ENCODE measurements at regions not wholly inside any gene's neighbourhood (a gene's known extent, or its start where the extent isn't known, plus 50 kb on each side); places are given as distances from the start of the nearest gene placed in this dataset.

- H3K27ac ChIP-seq = no peak overlapping the region
- DNase-seq = no peak
- no peaks in the 10 kb centered on the region for H3K9me3 ChIP-seq (ENCODE audit: severe bottlenecking)
- no peaks in the 10 kb centered on the region for H3K27me3 ChIP-seq (ENCODE audit: insufficient read depth, low read depth, severe bottlenecking)
- H3K4me3 ChIP-seq (ENCODE audit: low read depth, low read length) = no peak overlapping the region
- TF ChIP-seq CTCF (IDR thresholded peaks at IDR 0.05; ENCODE audit: low read depth, low read length) = no peak
- H3K36me3 ChIP-seq = no peaks in the 10 kb centered on the region
Measured at GRCh38 chr6:149198265-149198664, 119.2 kb upstream of the TAB2 start.

GRCh38 chr6:149200282-149200945, 117.1 kb upstream of the TAB2 start:
- H3K27me3 ChIP-seq (ENCODE audit: insufficient read depth, low read depth, severe bottlenecking) = no peaks in the 10 kb centered on the region
- DNase-seq = no peak
- H3K9me3 ChIP-seq (ENCODE audit: severe bottlenecking) = no peaks in the 10 kb centered on the region
- no peaks in the 10 kb centered on the region for H3K36me3 ChIP-seq
- H3K4me3 ChIP-seq (ENCODE audit: low read depth, low read length) = no peak overlapping the region
- no peak for TF ChIP-seq CTCF (IDR thresholded peaks at IDR 0.05; ENCODE audit: low read depth, low read length)
- no peak overlapping the region for H3K27ac ChIP-seq

- no peak overlapping the region for H3K4me3 ChIP-seq (ENCODE audit: low read depth, low read length)
- no peaks in the 10 kb centered on the region for H3K36me3 ChIP-seq
- TF ChIP-seq CTCF (IDR thresholded peaks at IDR 0.05; ENCODE audit: low read depth, low read length) = no peak
- no peaks in the 10 kb centered on the region for H3K27me3 ChIP-seq (ENCODE audit: insufficient read depth, low read depth, severe bottlenecking)
- DNase-seq = no peak
- no peaks in the 10 kb centered on the region for H3K9me3 ChIP-seq (ENCODE audit: severe bottlenecking)
- H3K27ac ChIP-seq = no peak overlapping the region
Measured at GRCh38 chr6:149201068-149201655, 116.3 kb upstream of the TAB2 start.

- Histone ChIP-seq H3K27me3 (ENCODE audit: insufficient read depth, low read depth, severe bottlenecking) (no peaks in the 10 kb centered on the region), H3K9me3 (ENCODE audit: severe bottlenecking) (no peaks in the 10 kb centered on the region), H3K36me3 (no peaks in the 10 kb centered on the region), H3K27ac (no peak overlapping the region), H3K4me3 (ENCODE audit: low read depth, low read length) (no peak overlapping the region)
- TF ChIP-seq CTCF (IDR thresholded peaks at IDR 0.05; ENCODE audit: low read depth, low read length) = no peak
- no peak for DNase-seq
Measured at GRCh38 chr6:149202100-149202499, 115.4 kb upstream of the TAB2 start.

- no peaks in the 10 kb centered on the region for H3K9me3 ChIP-seq (ENCODE audit: severe bottlenecking)
- DNase-seq = no peak
Measured at GRCh38 chr6:149202952-149203351, 114.6 kb upstream of the TAB2 start.

More at GRCh38 chr6:149202952-149203351, 114.6 kb upstream of the TAB2 start:
- Histone ChIP-seq H3K4me3 (ENCODE audit: low read depth, low read length) (no peak overlapping the region), H3K36me3 (no peaks in the 10 kb centered on the region), H3K27me3 (ENCODE audit: insufficient read depth, low read depth, severe bottlenecking) (no peaks in the 10 kb centered on the region), H3K27ac (no peak overlapping the region)
- TF ChIP-seq CTCF (IDR thresholded peaks at IDR 0.05; ENCODE audit: low read depth, low read length) = no peak

Data from WERI-Rb-1 (cell line).